Esophagus squamous epithelium (tissue), 5 donors: ENCODE measurements at regions not wholly inside any gene's neighbourhood (a gene's known extent, or its start where the extent isn't known, plus 50 kb on each side); places are given as distances from the start of the nearest gene placed in this dataset.

ENCODE experiments used
- DNase-seq: peaks from one replicate; lab custom pipeline; 2025; lab: John Stamatoyannopoulos, UW
- H3K27ac ChIP-seq, 4 donors: fragments of 200-600 bp; sonication (generic); one replicate each; pipeline ENCODE4 v1.5.1; 2016 to 2019; ENCODE audit warnings: mild to moderate bottlenecking in 1 of 4
- H3K27me3 ChIP-seq, 4 donors: fragments of 200-600 bp; sonication (generic); 1 replicate in 3 of 4; 2 replicates in 1 of 4; pipeline versions ENCODE4 v1.5.1 to v1.6.0; 2017 to 2021; ENCODE audit warnings: antibody characterized with exemption in 1 of 4
- H3K36me3 ChIP-seq, 3 donors: fragments of 200-600 bp; sonication (generic); one replicate each; pipeline ENCODE4 v1.5.1; 2016 to 2019
- H3K4me1 ChIP-seq, 3 donors: fragments of 200-600 bp; sonication (generic); one replicate each; pipeline ENCODE4 v1.5.1; 2017 to 2019
- H3K4me3 ChIP-seq, 4 donors: fragments of 200-600 bp; sonication (generic); 1 replicate in 3 of 4; 2 replicates in 1 of 4; pipeline ENCODE4 v1.5.1; 2016 to 2019; ENCODE audit warnings: mild to moderate bottlenecking in 2 of 4, moderate library complexity in 1 of 4
- H3K9me3 ChIP-seq, 3 donors: fragments of 200-600 bp; sonication (generic); one replicate each; pipeline ENCODE4 v1.5.1; 2016 to 2019
- POLR2A ChIP-seq, 4 donors: fragments of 450-650 bp; IDR thresholded peaks; one replicate each; pipeline ENCODE4 v1.6.1; 2017; ENCODE audit warnings: antibody characterized with exemption in 4 of 4, mild to moderate bottlenecking in 4 of 4, moderate library complexity in 3 of 4
- WGBS, 2 donors: methylation state at CpG; one replicate each; pipeline ENCODE4 v1.1.5; 2018; 5-methylcytosine and 5-hydroxymethylcytosine counted together
- intact Hi-C: fragments of 100-400 bp; cut with DNase I; formaldehyde crosslinking; loops from one replicate; pipeline ENCODE4 v1.15.0; 2022
- TF ChIP-seq, protein P1 (sequence below), 6 experiments: fragments of 450-650 bp in 4 of 6; fragments of 200-600 bp in 2 of 6; sonication (generic) in 2 of 6; IDR thresholded peaks; one replicate each; pipeline ENCODE4 v1.5.1; 2016 to 2019; ENCODE audit warnings: antibody characterized with exemption in 6 of 6, mild to moderate bottlenecking in 4 of 6, moderate library complexity in 4 of 6
- donor health status: DM: yes; HTN: yes; CAD: no.

DNA sequence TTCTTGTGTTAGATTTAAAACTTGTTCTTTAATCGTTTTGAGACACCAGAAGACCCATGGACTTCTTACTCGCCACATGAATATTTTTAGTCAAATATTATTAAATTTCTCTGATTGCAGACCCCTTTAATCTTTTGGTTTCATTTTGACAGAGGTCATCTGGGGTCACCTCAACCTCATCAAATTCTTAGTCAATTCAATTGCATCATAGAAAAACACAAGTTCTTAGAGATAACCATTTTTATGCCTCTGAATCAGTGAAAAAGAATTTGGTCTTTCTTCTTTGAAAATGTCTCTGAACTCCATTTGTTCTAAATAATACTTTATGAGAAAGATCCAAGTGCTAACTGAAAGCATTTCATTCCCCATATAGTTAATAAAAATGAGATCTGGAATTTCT, 55.2 kb upstream of the CBLN4 start:
- TF ChIP-seq, protein P1, sequence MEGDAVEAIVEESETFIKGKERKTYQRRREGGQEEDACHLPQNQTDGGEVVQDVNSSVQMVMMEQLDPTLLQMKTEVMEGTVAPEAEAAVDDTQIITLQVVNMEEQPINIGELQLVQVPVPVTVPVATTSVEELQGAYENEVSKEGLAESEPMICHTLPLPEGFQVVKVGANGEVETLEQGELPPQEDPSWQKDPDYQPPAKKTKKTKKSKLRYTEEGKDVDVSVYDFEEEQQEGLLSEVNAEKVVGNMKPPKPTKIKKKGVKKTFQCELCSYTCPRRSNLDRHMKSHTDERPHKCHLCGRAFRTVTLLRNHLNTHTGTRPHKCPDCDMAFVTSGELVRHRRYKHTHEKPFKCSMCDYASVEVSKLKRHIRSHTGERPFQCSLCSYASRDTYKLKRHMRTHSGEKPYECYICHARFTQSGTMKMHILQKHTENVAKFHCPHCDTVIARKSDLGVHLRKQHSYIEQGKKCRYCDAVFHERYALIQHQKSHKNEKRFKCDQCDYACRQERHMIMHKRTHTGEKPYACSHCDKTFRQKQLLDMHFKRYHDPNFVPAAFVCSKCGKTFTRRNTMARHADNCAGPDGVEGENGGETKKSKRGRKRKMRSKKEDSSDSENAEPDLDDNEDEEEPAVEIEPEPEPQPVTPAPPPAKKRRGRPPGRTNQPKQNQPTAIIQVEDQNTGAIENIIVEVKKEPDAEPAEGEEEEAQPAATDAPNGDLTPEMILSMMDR (IDR thresholded peaks at IDR 0.05) = no peak
- TF ChIP-seq POLR2A (IDR thresholded peaks at IDR 0.05) = no peak
- Histone ChIP-seq H3K36me3 (no peaks in the 10 kb centered on the region), H3K27ac (no peak overlapping the region), H3K27me3 (no peaks in the 10 kb centered on the region), H3K4me1 (no peaks in the 10 kb centered on the region), H3K9me3 (no peaks in the 10 kb centered on the region), H3K4me3 (no peak overlapping the region)
- intact Hi-C loops = no loop called here
- 54 to 58% methylated on average over 2 of the region's 2 CpGs for WGBS, 2 donors
- DNase-seq = no peak

DNA sequence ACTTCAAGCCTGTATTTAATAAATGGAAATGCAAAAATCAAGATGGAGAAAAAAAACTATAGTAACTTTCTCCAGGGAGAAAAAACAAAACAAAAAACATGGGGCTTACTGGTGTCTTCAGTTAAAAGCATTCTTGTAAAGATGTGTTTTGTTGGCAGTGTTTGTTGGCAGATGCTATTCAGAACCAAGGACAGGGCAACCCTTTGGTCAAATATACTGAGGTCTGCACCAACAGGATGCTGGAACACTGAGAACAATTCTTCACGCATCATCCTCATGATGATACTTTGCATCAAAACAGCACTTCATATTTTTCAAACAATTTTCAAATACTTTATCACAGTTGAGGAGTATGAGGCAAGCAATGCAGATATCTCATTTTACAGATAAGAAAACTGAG, 63.7 kb upstream of the CBLN4 start:
- TF ChIP-seq, protein P1 (IDR thresholded peaks at IDR 0.05) = no peak
- Histone ChIP-seq H3K27me3 (no peaks in the 10 kb centered on the region), H3K4me1 (no peaks in the 10 kb centered on the region), H3K4me3 (no peak overlapping the region), H3K9me3 (no peaks in the 10 kb centered on the region), H3K27ac (no peak overlapping the region), H3K36me3 (no peaks in the 10 kb centered on the region)
- intact Hi-C loops = no loop called here
- no peak for DNase-seq
- WGBS, 2 donors = 81 to 94% methylated on average over 1 of the region's 1 CpG

DNA sequence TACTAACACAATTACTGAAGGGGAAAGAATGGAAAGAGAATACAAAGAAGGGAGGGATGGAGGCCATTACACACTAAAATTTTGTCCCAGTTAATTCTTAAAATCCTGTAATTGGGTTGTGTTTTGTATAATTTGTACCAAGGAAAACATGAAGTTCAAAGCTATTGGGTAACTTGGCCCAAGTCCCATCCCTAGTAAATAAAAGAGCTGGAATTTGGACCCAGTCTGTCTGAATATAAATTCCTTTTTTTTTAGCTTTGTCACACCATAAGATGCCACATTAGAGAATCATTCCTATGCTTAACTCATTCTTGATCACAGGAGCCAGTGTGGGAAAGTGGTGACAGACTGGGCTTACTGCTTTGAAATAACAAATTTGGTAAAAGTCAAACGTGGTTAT, 66.8 kb upstream of the CBLN4 start:
- H3K4me1 ChIP-seq = no peaks in the 10 kb centered on the region
- WGBS, 2 donors = 19 to 47% methylated on average over 1 of the region's 1 CpG
- H3K27me3 ChIP-seq = no peaks in the 10 kb centered on the region
- no peak for DNase-seq
- intact Hi-C loops = no loop called here
- no peak for TF ChIP-seq POLR2A (IDR thresholded peaks at IDR 0.05)
- TF ChIP-seq, protein P1 (IDR thresholded peaks at IDR 0.05) = no peak
- peaks cover 0 to 4% (median 0%) of the 10 kb centered on the region in 3 donors for H3K9me3 ChIP-seq
- H3K4me3 ChIP-seq = no peak overlapping the region
- H3K27ac ChIP-seq = no peak overlapping the region
- H3K36me3 ChIP-seq = no peaks in the 10 kb centered on the region

DNA sequence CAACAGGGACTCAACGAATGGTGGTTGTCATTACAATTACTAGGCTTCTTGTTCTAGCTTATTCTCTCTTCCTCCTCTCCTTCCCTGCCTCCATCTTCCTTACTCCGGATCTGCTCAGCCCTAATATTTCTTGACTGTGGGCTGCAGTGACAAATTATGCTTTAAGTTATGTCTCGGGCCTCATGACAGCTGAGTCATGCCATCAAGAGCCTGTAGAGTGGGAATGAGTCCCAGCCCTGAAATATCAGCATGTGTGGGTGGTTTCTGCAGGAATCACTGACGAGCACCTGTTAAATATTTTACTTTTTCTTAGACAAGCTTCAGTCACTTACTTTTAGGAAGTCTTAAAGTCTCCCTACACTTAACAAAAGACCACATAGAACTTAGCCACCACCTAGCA, 83.1 kb upstream of the CBLN4 start:
- intact Hi-C loops = no loop called here
- H3K27me3 ChIP-seq = no peaks in the 10 kb centered on the region
- WGBS, 2 donors = 46 to 53% methylated on average over 4 of the region's 4 CpGs
- no peaks in the 10 kb centered on the region for H3K9me3 ChIP-seq
- H3K27ac ChIP-seq = no peak overlapping the region
- DNase-seq = no peak
- no peaks in the 10 kb centered on the region for H3K4me1 ChIP-seq
- no peak for TF ChIP-seq POLR2A (IDR thresholded peaks at IDR 0.05)
- TF ChIP-seq, protein P1 (IDR thresholded peaks at IDR 0.05) = no peak
- H3K4me3 ChIP-seq = no peak overlapping the region
- no peaks in the 10 kb centered on the region for H3K36me3 ChIP-seq

DNA sequence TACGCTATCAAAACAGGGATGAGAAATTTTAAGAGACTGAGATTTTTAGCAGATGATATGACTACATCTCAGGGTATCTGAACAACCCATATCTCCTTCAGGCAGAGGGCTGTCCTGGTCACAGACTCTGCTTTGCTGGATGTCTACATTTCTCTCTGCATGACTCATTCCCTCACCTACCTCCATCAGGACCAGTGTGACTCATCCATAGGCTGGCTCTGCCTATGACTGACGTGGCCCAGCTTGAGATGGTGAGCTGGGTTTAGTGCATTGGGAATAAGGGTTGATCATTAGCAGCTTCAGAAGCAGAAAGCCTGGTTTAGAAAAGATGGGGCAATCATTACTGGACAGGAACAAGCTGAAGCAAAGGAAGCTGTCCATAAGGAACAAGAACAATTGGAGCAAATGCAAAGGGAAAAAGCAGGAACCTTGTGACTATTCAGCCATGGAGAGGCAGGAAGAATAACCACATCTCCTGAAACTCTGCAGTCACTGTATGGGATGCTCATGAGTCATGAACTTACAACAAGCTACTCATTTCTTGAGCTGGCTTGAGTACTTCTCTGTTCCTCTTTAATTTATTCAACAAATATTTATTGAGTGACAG, 86.4 kb upstream of the CBLN4 start:
- WGBS, 2 donors = 59 to 60% methylated on average over 2 of the region's 2 CpGs
- TF ChIP-seq POLR2A (IDR thresholded peaks at IDR 0.05) = no peak
- TF ChIP-seq, protein P1 (IDR thresholded peaks at IDR 0.05) = no peak
- Histone ChIP-seq H3K4me3 (no peak overlapping the region), H3K36me3 (no peaks in the 10 kb centered on the region), H3K4me1 (no peaks in the 10 kb centered on the region), H3K9me3 (no peaks in the 10 kb centered on the region), H3K27ac (no peak overlapping the region), H3K27me3 (no peaks in the 10 kb centered on the region)
- DNase-seq = no peak
- intact Hi-C loops = no loop called here
